GM21526 (cell line): ENCODE measurements at regions not wholly inside any gene's neighbourhood (a gene's known extent, or its start where the extent isn't known, plus 50 kb on each side); places are given as distances from the start of the nearest gene placed in this dataset.

Experiments used
- ATAC-seq: cut with Tn5 transposase; IDR thresholded peaks from one replicate; pipeline ENCODE4 v1.9.1; 2021; ENCODE audit warnings: moderate library complexity; ENCODE audit not compliant: unreplicated experiment, low FRiP score

DNA sequence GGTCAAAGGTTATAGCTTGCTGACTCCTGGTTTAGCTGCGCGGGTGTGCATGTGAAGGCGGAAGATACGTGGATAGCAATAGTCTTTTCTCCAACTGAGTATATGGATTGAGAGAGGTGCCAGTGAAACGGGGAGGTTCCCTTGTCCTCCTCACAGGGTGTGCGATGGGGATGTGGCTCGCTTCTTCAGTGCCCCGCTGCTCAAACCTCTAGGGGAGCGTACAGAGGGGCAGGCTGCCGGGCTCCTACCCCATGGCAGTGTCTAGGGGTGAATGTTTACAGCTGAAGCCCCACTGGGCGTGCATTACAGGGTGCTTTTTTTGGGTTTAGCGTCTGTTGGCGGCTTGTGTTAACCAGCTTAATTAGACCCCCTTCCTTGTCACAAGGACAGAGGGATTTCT, 438.5 kb downstream of the CCSER2 start:
- no peak for ATAC-seq

DNA sequence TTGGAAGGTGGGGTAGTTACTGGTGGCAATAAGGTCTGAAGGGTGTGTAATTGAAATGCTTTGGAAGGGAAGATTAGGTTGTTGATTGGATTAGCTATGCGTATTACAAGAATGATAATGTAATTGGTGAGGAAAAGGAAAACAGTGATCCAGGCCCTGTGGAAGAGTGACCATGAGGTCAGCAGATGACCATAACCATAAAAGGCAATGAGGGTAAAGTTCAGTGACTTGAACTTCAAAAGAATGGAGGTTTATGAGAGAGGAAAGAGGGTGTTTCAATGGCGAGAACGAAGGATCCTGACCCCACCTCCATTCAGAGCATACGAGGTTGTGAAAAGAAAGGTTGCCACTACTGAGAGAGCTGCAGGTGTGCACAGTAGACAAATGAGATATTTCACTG, 439.7 kb downstream of the CCSER2 start:
- ATAC-seq: no peak

DNA sequence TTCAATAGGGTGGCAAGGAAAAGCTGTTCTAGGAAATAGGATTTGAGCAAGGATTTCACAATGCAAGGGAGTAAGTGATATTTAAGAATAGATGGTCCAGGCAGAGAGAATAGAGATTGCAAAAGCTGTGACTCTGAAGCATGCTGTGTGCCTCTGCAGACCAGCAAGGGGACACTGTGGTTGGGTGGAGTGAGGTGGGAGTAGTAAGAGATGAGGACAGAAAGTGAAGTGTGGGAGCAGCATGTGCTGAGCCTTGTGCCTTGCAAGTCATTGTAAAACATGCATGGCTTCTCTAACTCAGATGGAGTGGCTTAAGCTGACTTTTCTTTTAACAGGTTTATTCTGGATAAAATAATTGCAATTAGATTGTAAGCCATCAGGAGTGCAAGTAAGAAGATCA, 442.4 kb downstream of the CCSER2 start:
- ATAC-seq: no peak

DNA sequence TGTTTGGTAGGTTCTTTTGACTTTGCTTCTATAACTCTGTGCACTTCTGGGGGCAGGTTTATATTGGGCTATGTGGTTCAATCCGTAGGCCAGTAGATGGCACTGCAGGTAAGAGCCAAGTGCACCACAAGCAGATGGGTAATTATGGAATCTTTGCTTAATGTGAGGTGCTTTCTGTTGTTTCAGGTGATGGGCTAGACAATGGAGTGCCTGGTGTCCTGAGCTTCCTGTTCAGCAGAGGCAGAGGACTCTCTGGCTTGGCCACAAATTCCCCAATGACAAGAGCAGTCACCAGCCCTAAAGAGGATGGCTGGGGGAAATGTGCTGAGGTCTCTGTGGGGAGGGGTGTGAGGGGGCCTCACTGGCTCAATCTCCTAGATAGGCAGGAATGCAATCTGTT, 455.0 kb downstream of the CCSER2 start:
- no peak for ATAC-seq

DNA sequence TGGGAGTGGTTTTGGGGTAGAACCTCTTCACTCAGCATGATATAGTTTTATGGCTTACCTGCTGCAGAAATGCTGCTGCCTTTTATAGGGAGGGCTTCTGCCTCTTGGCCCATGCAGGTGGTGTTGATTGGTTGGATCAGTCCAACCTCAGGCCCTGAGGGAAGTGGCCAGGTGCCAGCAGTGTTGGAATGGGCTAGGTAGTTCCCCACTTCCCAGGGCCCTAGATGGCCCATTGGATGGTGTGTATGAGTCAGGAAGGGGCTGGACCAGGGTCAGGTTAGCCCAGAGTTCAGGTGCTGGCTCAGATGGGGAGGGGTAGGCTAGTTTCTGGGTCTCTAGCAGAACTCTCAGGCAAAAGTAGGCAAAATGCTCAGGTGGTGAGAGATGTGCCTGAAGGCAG, 455.5 kb downstream of the CCSER2 start:
- no peak for ATAC-seq

DNA sequence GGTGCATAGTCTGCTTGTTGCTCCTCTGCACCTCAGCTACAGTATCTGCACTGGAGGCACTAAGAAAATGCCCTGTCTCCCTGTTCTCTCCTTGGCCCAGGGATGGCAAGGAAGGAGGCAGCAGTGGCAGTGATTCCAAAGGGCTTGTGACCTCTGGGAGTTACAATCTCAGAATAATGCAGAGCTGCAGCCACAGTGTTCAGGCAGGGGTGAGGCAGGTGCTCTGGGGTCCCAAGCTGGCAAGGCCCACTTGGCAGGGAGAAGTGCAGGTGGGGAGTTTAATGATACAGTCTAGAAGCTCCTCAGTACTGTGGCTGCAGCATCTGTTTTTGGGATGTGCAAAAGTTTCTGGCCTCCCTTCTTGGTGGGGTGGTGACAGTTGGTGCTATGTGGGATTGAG, 456.4 kb downstream of the CCSER2 start:
- ATAC-seq: no peak

DNA sequence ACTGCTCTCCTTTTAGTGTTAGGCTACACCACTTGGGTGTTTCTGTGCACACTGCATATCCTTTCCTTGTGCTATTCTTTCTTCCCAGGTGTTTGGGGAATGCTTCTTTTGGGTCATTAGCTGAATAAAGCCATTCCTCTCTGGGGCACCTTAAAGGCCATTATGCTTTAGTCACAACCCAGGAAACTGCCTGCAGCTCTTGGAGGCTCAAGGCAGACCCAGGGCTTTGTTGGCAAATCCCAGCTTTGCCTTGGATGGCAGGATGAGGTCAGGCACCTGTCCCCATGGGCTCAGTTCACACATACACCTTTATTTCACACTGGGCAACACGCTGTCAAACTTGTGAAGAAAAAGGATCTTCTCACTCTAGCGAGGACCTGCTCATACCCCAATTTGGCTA, 460.6 kb downstream of the CCSER2 start:
- ATAC-seq: no peak

DNA sequence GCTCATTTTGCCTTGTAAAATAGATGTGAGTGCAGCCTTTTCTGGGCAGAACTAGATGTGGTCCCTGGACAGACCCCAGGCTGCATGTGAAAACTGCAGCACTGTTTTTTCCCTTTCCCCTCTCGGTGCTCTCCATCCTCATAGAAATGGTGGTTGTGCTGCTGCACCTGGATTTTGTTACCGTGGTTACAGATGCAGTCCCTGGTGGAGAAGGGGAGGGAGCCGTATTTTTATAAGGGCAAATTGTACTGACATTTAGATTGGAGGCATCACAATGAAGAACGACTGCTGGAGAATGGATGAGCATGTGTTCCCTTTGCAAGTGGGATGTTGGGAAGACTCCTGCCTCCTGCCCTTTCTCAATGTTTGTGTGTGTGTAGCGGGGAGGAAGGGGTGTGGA, 469.9 kb downstream of the CCSER2 start:
- ATAC-seq: no peak

DNA sequence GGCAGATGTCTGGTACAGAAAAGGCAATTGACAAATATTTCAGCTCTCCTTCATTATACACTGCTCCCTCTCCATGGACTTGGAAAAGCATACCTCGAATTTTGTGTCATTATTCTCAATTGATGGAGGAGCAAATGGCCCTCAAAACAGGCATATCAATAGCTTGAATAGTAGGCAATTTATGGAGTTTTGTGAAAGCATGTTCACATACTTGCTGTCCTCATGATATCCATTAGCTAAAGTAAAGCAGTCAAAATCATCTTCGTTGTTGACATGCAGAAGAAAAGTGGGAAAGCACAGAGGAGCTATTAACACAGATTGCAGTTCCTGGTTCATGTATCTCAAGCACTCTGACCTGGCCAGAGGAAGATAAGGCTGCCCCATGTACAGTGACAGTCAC, 472.8 kb downstream of the CCSER2 start:
- no peak for ATAC-seq

DNA sequence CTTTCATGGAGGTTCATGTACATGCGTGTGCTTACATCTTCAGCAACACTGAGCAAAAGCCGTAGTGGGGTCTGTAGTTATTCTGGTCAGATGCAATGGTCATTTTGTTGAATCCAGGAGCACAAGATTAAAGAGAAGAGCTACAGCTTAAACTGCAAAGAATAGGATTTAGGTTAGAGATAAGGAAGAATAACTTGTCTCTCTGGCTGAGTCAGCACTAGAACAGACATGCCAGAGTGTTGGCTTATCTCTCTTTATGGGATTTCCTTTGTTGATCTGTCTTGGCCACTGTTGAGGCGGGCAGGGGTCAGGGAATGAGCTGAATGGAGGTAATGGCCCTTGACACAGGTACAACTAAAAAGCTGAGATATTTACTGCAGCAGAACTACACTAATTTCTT, 473.5 kb downstream of the CCSER2 start:
- no peak for ATAC-seq

DNA sequence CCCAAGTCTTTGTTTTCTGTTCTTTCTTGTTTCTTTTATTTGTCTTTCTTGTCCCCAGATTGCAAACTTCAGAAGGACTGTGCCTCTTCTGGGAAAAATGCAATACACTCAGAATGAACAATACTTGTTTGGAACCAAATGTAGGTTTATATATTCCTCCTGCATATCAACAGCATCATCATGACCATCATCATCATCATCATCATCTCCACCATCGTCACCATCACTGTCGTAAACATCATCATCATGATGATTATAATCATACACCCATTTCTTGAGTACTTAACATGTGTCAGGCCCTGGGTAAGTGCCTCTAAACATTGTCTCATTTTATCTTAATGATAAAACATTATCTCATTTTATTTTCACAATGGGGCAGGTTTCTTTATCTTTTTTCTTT, 476.8 kb downstream of the CCSER2 start:
- no peak for ATAC-seq

DNA sequence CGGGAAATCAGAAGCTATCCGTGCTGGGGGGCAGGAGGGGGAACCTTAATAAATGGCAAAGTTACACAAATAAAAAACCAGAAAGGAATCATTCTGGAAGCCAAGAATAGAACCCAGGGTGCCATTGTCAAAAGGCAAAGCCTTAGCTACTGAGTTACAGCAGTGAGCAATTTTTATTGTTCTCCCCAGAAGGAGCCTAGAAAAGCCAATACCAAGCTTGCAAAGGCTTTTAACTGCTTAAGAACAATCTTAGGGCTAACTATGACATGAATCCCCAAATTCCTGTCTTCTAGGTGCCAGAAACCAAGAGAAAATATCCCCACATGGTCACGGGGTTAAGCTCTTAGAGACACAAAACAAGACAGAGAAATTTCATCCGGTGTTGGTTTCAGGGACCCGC, 482.7 kb downstream of the CCSER2 start:
- no peak for ATAC-seq

DNA sequence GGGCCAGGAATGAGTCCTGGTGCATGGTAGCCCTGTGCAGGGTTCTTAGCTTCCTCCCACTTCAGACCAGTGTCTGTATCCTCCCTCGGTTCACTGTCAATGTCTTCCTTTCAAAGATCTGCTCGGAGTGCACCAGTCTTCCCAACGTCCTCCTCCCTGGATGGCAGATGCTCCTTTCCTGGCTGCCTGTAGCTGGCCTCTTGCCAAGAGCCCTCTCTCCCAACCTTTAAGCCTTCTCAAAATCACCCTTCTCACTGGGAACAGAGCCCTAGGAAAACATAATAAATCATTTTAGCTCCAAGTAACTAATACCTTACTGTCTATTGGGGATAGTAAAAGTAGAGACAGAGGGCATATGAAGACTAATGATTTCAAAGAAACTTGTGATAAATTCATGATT, 490.6 kb downstream of the CCSER2 start:
- no peak for ATAC-seq

DNA sequence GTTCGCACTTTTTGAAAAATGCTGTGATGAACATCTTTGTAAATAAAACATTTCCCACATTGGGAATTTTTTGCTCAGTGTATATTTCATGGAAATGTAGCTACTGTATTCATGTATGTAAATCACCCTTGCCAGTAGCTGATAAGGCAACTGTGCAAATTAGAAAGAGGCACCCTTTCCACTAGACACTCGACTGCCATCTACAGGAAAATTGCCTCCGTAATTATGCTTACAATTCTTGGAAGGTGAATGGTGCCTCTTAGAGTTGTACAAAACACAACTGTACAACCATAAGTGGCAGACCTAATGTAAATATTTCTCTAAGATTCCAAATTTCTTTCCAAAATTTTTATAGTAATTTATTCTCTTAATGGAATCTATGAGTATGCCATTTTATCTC, 491.7 kb downstream of the CCSER2 start:
- no peak for ATAC-seq

DNA sequence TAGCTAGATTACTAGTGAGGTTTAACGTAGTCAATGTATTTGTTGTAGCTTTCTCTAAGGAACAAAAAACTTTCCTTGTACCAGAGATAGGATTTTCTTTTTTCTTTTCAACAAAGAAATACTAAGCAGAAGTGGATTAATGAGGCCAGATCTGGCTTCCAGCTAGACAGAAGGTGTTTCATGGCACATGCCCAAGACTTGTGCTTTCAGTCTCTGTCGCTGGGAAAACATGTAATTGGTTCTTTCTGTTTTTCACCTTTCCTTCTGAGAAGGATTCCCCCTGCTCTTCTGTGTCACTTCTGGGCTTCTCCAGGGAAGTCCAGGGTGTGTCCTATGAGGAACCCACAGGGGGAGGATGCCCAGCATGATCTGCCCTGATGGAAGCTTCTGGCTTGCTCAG, 492.2 kb downstream of the CCSER2 start:
- no peak for ATAC-seq

DNA sequence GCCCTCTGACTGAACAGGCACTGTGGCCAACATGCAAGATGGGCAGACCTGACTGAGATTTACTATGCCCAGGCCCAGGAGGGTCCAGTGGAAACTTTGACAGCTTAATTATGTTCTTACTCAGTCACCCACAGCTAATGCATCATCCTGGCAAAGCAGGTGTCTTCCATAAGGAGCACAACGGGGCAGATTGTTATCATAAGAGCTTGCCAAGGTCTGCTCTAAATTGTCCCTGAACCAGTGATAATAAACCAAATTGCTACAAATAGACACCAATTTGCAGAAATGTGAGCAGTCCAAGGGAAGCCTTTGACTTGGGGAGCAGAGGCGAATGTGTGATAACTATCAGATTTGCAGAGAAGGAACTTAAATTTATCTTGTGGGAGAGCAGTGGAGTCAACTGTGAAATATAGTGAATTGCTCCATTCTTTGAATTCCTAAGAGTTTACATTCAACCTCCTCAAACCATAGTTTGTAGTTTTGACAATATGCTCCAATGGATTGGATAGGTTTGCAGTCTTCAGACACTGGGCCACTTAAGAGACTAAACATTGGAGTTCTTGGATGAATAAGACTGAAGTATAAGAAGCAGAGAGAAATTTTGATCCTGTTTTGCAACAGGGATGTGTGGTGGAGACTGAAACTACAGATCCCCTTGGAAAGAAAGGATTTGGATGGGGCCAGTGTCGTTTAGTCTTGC, 494.7 kb downstream of the CCSER2 start:
- ATAC-seq: no peak

DNA sequence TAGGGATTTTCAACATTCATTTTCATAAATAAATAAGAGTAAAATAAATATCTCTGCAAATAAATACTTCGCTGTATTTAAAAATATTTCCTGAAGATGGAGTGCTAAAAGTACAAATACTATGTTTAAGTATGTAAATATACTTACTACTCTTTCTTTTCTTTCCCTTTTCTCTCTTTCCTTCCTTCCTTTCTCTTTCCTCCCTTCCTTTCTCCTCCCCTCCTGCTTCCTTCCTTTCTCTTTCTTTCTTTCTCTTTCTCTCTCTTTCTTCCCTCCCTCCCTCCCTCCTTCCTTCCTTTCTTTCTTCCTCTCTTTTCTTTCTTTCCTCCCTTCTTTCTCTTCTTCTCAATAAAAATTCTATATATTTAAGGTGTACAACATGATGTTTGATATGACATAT, 496.1 kb downstream of the CCSER2 start:
- no peak for ATAC-seq

DNA sequence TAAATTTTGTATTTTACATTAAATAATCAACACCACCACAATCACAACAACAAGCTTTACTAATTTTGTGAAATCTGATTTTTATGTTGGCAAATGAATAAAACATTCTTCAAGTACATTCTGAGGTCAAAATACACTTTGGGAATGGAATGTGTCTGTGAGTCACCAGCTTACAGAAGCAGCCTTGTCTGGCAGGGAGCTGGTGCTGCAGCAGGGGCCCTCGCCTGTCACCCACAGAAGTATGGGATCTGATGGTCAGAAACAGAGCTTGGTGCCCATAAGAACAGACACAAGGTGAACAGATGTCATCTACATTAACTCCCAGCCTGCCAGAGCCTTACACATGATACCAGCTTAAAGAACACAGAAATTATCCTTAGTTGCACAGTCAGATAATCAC, 496.9 kb downstream of the CCSER2 start:
- no peak for ATAC-seq

DNA sequence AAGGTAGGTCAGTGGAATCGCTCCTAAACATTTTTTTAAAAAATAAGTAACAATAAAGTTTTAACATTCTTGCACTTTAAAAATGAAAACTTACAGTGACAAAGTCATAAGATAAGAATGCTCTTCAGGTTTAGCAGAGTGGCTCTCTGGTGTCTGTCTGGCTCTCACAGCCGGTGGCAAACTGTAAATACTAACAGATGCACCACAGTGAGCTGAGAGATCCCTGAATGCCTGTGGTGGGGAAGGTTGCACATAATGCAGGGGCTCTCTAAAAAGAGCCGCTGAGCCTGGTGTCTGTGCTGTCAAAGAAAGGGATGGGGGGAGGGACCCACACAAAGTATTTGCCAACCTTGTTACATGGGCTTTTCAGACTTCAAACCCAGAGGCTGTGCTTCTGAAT, 498.3 kb downstream of the CCSER2 start:
- ATAC-seq: no peak

DNA sequence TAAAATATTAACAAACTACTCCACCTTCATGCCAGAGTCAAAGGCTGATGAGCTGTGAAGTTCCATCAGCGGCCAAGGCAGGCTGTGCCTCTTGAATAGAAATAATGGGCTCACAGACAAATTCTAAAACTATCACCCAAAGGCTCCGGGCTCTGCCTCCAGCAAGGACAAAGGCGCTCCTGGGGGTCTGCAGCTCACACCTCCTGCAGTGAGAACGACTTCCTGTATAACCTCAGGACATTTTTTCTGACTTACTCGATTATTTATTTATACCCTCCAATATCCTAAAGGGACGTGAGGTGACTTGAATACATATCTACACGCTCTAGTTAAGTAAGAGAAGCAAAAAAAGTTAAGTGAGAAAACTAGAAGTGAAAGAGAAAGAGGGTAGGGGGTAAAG, 500.7 kb downstream of the CCSER2 start:
- no peak for ATAC-seq

DNA sequence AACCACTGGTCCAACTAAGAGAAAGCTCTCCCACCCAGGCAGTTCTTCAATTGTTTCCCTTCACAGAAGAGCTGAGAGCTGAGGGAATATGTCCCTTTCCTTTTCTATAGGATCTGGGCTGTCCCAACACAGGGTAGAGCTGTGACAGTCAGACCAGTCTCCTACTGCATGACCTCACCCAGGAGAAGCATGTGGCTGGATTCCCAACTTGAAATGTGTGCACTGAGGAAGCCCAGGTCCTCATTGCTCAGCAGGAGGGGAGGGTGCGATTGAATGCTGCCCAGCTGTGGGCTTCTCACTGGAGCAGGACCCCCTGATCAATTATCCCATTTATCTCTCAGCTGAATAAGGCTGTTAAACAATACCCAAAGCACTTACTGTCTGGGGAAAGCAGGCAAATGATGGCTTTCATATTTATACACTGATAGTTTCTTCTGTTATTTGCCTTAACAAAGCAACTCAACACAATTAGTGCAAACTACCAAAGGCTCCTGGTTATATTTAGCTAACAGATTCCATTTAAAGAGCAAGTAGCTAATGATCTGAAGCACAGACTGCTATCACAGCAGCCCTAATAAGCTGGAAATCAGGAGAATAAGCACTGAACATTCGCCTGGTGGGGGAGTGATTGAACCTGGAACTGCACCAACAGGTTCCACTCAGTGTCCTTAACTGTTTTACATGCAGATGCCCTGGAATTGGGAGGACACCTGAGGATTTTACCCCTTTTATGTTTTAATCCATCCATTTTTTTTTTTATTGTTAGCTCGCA, 508.8 kb downstream of the CCSER2 start:
- ATAC-seq: no peak

DNA sequence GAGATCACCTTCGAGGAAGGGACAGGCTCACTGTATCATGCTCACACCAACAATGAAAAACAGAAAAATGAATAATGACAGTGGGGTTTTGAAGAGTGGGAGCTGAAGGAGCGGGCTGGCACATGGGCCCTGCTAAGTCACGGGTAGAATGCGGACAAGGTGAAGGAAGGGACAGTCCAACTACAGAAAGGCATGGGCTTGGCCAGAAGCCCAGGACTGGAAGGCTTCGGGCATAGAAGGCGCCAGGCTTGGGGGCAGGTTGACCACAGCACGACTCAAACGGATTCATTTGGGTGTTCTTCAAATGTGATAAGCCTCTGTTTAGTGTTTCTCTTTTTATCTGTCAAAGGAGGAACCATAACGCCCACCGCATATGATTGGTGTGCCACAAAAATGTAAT, 509.5 kb downstream of the CCSER2 start:
- no peak for ATAC-seq
